ENCODE measurements at regions not wholly inside any gene's neighbourhood (a gene's known extent, or its start where the extent isn't known, plus 50 kb on each side); places are given as distances from the start of the nearest gene placed in this dataset.
"Not testable (repeated sequence)": the region's sequence is repeated elsewhere in the genome, so short reads cannot be mapped to it uniquely, and the experiment has no call there.

- no peak for TF ChIP-seq CTCF (conservative IDR thresholded peaks at IDR 0.05; ENCODE audit: low read depth in 2 of 2)
- TF ChIP-seq, protein P1, sequence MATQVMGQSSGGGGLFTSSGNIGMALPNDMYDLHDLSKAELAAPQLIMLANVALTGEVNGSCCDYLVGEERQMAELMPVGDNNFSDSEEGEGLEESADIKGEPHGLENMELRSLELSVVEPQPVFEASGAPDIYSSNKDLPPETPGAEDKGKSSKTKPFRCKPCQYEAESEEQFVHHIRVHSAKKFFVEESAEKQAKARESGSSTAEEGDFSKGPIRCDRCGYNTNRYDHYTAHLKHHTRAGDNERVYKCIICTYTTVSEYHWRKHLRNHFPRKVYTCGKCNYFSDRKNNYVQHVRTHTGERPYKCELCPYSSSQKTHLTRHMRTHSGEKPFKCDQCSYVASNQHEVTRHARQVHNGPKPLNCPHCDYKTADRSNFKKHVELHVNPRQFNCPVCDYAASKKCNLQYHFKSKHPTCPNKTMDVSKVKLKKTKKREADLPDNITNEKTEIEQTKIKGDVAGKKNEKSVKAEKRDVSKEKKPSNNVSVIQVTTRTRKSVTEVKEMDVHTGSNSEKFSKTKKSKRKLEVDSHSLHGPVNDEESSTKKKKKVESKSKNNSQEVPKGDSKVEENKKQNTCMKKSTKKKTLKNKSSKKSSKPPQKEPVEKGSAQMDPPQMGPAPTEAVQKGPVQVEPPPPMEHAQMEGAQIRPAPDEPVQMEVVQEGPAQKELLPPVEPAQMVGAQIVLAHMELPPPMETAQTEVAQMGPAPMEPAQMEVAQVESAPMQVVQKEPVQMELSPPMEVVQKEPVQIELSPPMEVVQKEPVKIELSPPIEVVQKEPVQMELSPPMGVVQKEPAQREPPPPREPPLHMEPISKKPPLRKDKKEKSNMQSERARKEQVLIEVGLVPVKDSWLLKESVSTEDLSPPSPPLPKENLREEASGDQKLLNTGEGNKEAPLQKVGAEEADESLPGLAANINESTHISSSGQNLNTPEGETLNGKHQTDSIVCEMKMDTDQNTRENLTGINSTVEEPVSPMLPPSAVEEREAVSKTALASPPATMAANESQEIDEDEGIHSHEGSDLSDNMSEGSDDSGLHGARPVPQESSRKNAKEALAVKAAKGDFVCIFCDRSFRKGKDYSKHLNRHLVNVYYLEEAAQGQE (IDR thresholded peaks at IDR 0.05; ENCODE audit: unreplicated experiment): no peak
- TF ChIP-seq EZH2 (IDR thresholded peaks at IDR 0.05; ENCODE audit: low read depth, unreplicated experiment): no peak
- TF ChIP-seq JUNB (IDR thresholded peaks at IDR 0.05; ENCODE audit: unreplicated experiment): no peak
Measured at GRCh38 chr2:17194083-17194482, 324.2 kb downstream of the RAD51AP2 start (continued).

GRCh38 chr2:17193433-17193890, 324.8 kb downstream of the RAD51AP2 start:
- H3K4me1 Mint-ChIP-seq: not testable (repeated sequence)

GRCh38 chr2:17191223-17191622, 327.0 kb downstream of the RAD51AP2 start:
- Histone ChIP-seq H4K20me1 (replicated peaks; ENCODE audit: insufficient read depth) (no peaks in the 10 kb centered on the region), H3K27ac (ENCODE audit: low read depth) (no peak overlapping the region), H2AFZ (no peak overlapping the region; the same call in 1 of the 2 replicates), H3K4me1 (ENCODE audit: insufficient read depth) (no peaks in the 10 kb centered on the region), H3K4me2 (no peak overlapping the region), H3K36me3 (ENCODE audit: insufficient read depth) (no peaks in the 10 kb centered on the region), H3K4me3 (no peak overlapping the region), H3K27me3 (ENCODE audit: insufficient read depth) (no peaks in the 10 kb centered on the region), H3K79me2 (replicated peaks; ENCODE audit: insufficient read depth) (no peaks in the 10 kb centered on the region), H3F3A (replicated peaks; ENCODE audit: low read depth) (no peaks in the 10 kb centered on the region), H3K9me2 (ENCODE audit: insufficient read depth) (no peaks in the 10 kb centered on the region)
- Mint-ChIP-seq H3K9me3 (no peaks in the 10 kb centered on the region), H3K4me3 (no peak overlapping the region), H3K27me3 (ENCODE audit: insufficient read depth, low read depth, poor library complexity) (no peaks in the 10 kb centered on the region), H3K36me3 (ENCODE audit: low read depth) (no peaks in the 10 kb centered on the region), H3K4me1 (peaks cover 8% of the 10 kb centered on the region), H3K27ac (no peak overlapping the region)
- TF ChIP-seq STAT1 (IDR thresholded peaks at IDR 0.05; ENCODE audit: unreplicated experiment) (no peak), EZH2 (IDR thresholded peaks at IDR 0.05; ENCODE audit: low read depth, unreplicated experiment) (no peak), NANOG (IDR thresholded peaks at IDR 0.05; ENCODE audit: borderline replicate concordance) (no peak), ZNF331 (CRISPR knock-in tag; IDR thresholded peaks at IDR 0.05; ENCODE audit: low read depth) (no peak), ZNF462 (CRISPR knock-in tag; IDR thresholded peaks at IDR 0.05) (no peak)
- ATAC-seq: no peak
- DNase-seq (ENCODE audit: low spot score): no peak

More at GRCh38 chr2:17193433-17193890, 324.8 kb downstream of the RAD51AP2 start:
- H3K36me3 Mint-ChIP-seq (ENCODE audit: low read depth); H3K27me3 ChIP-seq (ENCODE audit: insufficient read depth); H3K4me1 ChIP-seq (ENCODE audit: insufficient read depth); H3K79me2 ChIP-seq (replicated peaks; ENCODE audit: insufficient read depth); H3F3A ChIP-seq (replicated peaks; ENCODE audit: low read depth); DNase-seq (ENCODE audit: low spot score); H3K9me3 Mint-ChIP-seq; H4K20me1 ChIP-seq (replicated peaks; ENCODE audit: insufficient read depth); H3K4me3 ChIP-seq; ATAC-seq; H3K27ac Mint-ChIP-seq; H3K27me3 Mint-ChIP-seq (ENCODE audit: insufficient read depth, low read depth, poor library complexity); H3K9me2 ChIP-seq (ENCODE audit: insufficient read depth); H3K4me3 Mint-ChIP-seq; H2AFZ ChIP-seq; H3K36me3 ChIP-seq (ENCODE audit: insufficient read depth); H3K4me2 ChIP-seq; H3K27ac ChIP-seq (ENCODE audit: low read depth): not testable (repeated sequence)

Data from GM23338 (cell line).